Chondrocyte (in vitro differentiated cells): ENCODE measurements at regions not wholly inside any gene's neighbourhood (a gene's known extent, or its start where the extent isn't known, plus 50 kb on each side); places are given as distances from the start of the nearest gene placed in this dataset.

ENCODE experiments used
- DNase-seq: peaks from one replicate; pipeline ENCODE4 v3.0.0; 2021; ENCODE audit warnings: mixed read lengths, low spot score
- H3K27ac Mint-ChIP-seq: one replicate; pipeline ENCODE4 v1.8.0; 2021; ENCODE audit warnings: mild to moderate bottlenecking, moderate library complexity, mixed read lengths; ENCODE audit not compliant: unreplicated experiment
- H3K27me3 Mint-ChIP-seq: 2 replicates; pipeline ENCODE4 v1.8.0; 2021; ENCODE audit warnings: low read depth, mixed read lengths
- H3K36me3 Mint-ChIP-seq: 2 replicates; pipeline ENCODE4 v1.8.0; 2021; ENCODE audit warnings: low read depth, mixed read lengths
- H3K4me1 Mint-ChIP-seq: 2 replicates; pipeline ENCODE4 v1.8.0; 2021; ENCODE audit warnings: low read depth, mild to moderate bottlenecking, mixed read lengths
- H3K4me3 Mint-ChIP-seq: one replicate; pipeline ENCODE4 v1.8.0; 2021; ENCODE audit warnings: mild to moderate bottlenecking, moderate library complexity, mixed read lengths; ENCODE audit not compliant: unreplicated experiment
- H3K9me3 Mint-ChIP-seq: 2 replicates; pipeline ENCODE4 v1.8.0; 2021; ENCODE audit warnings: low read depth, mixed read lengths
- TF ChIP-seq, protein P1 (sequence below): fragments of 200-600 bp; sonication (generic); IDR thresholded peaks from 2 replicates; pipeline ENCODE4 v1.5.0; 2021; ENCODE audit warnings: antibody characterized with exemption, mild to moderate bottlenecking, moderate library complexity

DNA sequence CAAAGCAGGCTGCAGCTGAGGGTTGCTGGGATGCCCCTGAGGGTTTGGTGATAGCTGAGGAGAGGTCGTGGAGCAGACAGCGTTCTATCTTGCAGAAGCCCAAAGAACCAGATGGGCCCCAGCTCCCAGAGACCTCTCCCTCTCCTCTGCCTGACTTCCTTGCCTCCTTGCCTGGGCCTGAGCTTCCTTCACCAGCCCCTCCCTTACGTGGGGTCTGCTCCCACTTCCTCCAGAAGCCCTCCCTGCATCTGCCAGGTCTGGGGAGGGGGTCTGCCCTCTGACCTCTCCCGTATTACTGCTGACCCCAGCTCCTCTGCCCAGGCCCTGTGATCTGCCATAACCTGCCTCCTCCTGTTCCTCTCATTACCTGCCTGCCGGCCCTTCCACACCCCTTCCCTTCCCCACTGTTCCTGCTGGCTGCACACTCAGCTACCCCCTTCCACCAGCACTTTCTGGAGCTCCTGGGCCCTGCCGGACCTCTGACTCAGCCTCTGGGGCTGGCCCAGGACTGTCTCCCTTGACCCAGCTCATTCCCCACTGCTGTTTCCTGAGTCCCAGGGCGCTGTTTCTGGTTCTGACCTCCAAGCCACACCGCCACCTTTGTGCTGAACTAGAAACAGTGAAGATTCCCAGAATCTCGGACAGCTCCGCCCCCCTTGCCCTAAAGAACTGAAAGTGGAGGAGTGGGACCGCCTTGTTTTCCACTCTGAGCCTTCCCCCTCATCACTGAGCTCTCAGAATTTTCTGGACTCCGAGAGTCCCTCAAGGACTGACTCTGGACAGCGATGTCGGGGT, 237.7 kb upstream of the C1orf174 start:
- peaks cover 3% of the 10 kb centered on the region for H3K36me3 Mint-ChIP-seq
- DNase-seq = peak; percentile 41
- no peaks in the 10 kb centered on the region for H3K4me1 Mint-ChIP-seq
- H3K27me3 Mint-ChIP-seq = no peaks in the 10 kb centered on the region
- no peak overlapping the region for H3K27ac Mint-ChIP-seq
- TF ChIP-seq, protein P1, sequence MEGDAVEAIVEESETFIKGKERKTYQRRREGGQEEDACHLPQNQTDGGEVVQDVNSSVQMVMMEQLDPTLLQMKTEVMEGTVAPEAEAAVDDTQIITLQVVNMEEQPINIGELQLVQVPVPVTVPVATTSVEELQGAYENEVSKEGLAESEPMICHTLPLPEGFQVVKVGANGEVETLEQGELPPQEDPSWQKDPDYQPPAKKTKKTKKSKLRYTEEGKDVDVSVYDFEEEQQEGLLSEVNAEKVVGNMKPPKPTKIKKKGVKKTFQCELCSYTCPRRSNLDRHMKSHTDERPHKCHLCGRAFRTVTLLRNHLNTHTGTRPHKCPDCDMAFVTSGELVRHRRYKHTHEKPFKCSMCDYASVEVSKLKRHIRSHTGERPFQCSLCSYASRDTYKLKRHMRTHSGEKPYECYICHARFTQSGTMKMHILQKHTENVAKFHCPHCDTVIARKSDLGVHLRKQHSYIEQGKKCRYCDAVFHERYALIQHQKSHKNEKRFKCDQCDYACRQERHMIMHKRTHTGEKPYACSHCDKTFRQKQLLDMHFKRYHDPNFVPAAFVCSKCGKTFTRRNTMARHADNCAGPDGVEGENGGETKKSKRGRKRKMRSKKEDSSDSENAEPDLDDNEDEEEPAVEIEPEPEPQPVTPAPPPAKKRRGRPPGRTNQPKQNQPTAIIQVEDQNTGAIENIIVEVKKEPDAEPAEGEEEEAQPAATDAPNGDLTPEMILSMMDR = no peak
- H3K9me3 Mint-ChIP-seq = peaks cover 40% of the 10 kb centered on the region
- H3K4me3 Mint-ChIP-seq = no peak overlapping the region

DNA sequence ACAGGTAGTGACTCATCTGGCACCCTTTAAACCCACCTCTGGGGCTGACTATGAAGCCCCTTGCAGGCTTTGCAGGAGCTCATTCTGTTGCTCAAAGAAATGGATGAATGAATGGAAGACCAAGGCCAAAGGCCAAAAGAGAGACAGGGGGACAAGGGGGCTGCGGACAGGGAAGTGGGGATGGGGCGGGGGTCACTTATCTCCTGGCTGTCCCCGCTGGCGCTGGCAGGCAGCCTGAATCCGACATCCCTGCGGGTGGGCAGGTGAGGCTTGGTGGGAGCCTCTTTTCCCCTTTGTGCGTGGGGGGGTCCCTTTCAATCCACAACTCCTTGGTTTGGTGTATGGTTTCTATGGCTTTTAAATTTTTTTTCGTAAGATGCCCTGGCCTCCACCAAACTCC, 239.6 kb upstream of the C1orf174 start:
- H3K4me3 Mint-ChIP-seq = no peak overlapping the region
- H3K27me3 Mint-ChIP-seq = no peaks in the 10 kb centered on the region
- TF ChIP-seq, protein P1 = no peak
- no peak overlapping the region for H3K27ac Mint-ChIP-seq
- peaks cover 3% of the 10 kb centered on the region for H3K36me3 Mint-ChIP-seq
- H3K4me1 Mint-ChIP-seq = no peaks in the 10 kb centered on the region
- H3K9me3 Mint-ChIP-seq = peaks cover 32% of the 10 kb centered on the region
- DNase-seq = peak; percentile 36

DNA sequence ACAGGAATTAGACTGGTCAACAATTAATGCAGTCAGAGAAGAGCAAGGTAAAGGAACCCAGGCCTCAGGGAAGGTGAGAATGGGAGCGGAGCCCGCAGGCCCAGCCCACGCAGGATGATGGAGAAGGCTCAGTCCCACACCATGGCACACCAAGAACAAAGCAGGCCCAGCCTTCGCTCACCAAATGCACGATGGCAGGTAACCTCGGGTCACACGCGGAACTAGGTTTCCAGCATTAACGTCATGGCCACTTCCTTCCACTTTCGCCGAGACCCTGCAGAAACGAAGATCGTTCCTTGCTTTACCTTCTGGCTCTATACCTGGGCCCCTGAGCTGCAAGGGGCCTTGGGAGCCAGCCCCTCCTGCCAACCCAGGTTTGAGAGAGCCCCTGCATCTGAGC, 240.2 kb upstream of the C1orf174 start:
- DNase-seq = peak; percentile 48
- Mint-ChIP-seq H3K9me3 (peaks cover 32% of the 10 kb centered on the region), H3K27ac (no peak overlapping the region), H3K4me1 (no peaks in the 10 kb centered on the region), H3K4me3 (no peak overlapping the region), H3K27me3 (no peaks in the 10 kb centered on the region), H3K36me3 (peaks cover 3% of the 10 kb centered on the region)
- TF ChIP-seq, protein P1 = no peak

DNA sequence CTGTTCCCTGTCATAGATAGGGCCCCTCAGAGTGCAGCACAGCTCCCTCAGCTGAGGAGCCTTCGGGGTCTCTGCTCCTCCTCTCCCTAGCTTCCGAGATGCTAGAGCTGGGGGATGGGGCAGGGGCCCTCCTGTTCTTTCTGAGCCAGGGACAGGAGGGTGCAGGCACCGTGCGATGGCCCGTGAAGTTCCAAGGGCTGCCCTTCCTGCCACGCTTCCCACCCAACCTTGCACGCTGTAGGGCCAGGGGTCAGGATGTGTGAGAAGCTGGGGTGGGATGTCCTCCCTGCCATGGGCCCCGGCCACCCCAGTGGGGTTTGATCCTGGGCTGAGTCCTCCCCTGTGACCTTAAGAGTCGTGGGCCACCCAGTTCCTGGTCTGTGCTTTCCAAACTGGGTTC, 240.7 kb upstream of the C1orf174 start:
- peak; percentile 71 for DNase-seq
- H3K4me3 Mint-ChIP-seq = no peak overlapping the region
- H3K27me3 Mint-ChIP-seq = no peaks in the 10 kb centered on the region

DNA sequence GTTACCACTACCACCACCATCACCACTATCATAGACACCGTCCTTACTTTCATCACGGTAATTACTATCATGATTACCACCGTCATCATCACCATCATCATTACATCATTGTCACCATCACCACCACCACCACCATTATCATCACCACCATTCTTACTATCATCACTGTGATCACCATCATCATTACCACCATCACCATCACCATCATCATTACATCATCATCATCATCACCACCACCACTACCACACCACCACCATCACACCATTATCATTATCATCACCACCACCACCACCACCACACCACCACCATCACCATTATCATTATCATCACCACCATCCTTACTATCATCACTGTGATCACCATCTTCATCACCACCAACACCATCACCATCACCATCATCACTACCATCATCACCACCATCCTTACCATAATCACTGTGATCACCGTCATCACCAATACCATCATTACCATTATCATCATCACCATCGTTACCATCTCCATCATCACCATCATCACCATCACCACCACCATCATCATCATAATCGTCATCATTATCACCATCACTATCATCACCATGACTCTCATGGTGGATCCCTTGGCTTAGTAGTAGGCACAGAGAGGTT, 244.4 kb upstream of the C1orf174 start:
- no peaks in the 10 kb centered on the region for H3K36me3 Mint-ChIP-seq
- H3K27me3 Mint-ChIP-seq = no peaks in the 10 kb centered on the region
- TF ChIP-seq, protein P1 = no peak
- H3K4me3 Mint-ChIP-seq = no peak overlapping the region
- H3K9me3 Mint-ChIP-seq = peaks cover 14% of the 10 kb centered on the region
- no peak overlapping the region for H3K27ac Mint-ChIP-seq
- no peaks in the 10 kb centered on the region for H3K4me1 Mint-ChIP-seq
- DNase-seq = no peak

More for the DNA sequence above, 240.7 kb upstream of the C1orf174 start:
- TF ChIP-seq, protein P1 = no peak
- no peaks in the 10 kb centered on the region for H3K4me1 Mint-ChIP-seq
- H3K9me3 Mint-ChIP-seq = peaks cover 27% of the 10 kb centered on the region
- peaks cover 3% of the 10 kb centered on the region for H3K36me3 Mint-ChIP-seq
- H3K27ac Mint-ChIP-seq = no peak overlapping the region
